ENCODE measurements at regions not wholly inside any gene's neighbourhood (a gene's known extent, or its start where the extent isn't known, plus 50 kb on each side); places are given as distances from the start of the nearest gene placed in this dataset.

- TF ChIP-seq EZH2 (IDR thresholded peaks at IDR 0.05; ENCODE audit: borderline replicate concordance, low read depth, low read length, severe bottlenecking) = no peak
- TF ChIP-seq, protein P1, sequence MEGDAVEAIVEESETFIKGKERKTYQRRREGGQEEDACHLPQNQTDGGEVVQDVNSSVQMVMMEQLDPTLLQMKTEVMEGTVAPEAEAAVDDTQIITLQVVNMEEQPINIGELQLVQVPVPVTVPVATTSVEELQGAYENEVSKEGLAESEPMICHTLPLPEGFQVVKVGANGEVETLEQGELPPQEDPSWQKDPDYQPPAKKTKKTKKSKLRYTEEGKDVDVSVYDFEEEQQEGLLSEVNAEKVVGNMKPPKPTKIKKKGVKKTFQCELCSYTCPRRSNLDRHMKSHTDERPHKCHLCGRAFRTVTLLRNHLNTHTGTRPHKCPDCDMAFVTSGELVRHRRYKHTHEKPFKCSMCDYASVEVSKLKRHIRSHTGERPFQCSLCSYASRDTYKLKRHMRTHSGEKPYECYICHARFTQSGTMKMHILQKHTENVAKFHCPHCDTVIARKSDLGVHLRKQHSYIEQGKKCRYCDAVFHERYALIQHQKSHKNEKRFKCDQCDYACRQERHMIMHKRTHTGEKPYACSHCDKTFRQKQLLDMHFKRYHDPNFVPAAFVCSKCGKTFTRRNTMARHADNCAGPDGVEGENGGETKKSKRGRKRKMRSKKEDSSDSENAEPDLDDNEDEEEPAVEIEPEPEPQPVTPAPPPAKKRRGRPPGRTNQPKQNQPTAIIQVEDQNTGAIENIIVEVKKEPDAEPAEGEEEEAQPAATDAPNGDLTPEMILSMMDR (IDR thresholded peaks at IDR 0.05; ENCODE audit: borderline replicate concordance, extremely low read depth, low read length, poor library complexity, severe bottlenecking) = no peak
- no peak for DNase-seq
These were observed 233.1 kb upstream of the SPRY1 start for GRCh38 chr4:123163501-123163900.

DNA sequence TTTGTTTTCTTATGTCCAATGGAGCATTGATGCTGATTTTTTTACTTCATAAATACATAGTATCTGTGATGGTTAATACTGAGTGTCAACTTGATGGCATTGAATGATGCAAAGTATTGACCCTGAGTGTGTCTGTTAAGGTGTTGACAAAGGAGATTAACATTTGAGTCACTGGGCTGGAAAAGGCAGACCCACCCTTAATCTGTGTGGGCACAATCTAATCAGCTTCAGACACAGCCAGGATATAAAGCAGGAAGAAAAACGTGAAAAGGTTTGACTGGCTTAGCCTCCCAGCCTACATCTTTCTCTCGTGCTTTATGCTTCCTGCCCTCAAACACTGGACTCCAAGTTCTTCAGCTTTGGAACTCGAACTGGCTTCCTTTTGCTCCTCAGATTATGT, 230.6 kb upstream of the SPRY1 start:
- DNase-seq = no peak
- ATAC-seq (ENCODE audit: insufficient read depth, low read depth) = no peak
- no peak overlapping the region for H3K4me2 ChIP-seq (ENCODE audit: insufficient read depth, low read length)

More at GRCh38 chr4:123163501-123163900, 233.1 kb upstream of the SPRY1 start:
- Histone ChIP-seq H3K4me1 (ENCODE audit: insufficient read depth, low read length) (no peaks in the 10 kb centered on the region), H3K4me2 (ENCODE audit: insufficient read depth, low read length) (no peak overlapping the region), H3K27me3 (ENCODE audit: insufficient read depth, low read length, poor library complexity) (no peaks in the 10 kb centered on the region), H3K79me2 (ENCODE audit: insufficient read depth, low read length) (no peaks in the 10 kb centered on the region), H3K4me3 (ENCODE audit: low read depth in 1 of 2, low read length in 2 of 2) (no peak overlapping the region), H2AFZ (ENCODE audit: low read depth, low read length) (no peak overlapping the region), H3K9me3 (ENCODE audit: insufficient read depth, low read length, severe bottlenecking) (no peaks in the 10 kb centered on the region), H3K9ac (ENCODE audit: low read depth, low read length) (no peak overlapping the region), H3K27ac (ENCODE audit: low read length) (no peak overlapping the region), H4K20me1 (ENCODE audit: insufficient read depth, low read length) (no peaks in the 10 kb centered on the region), H3K36me3 (ENCODE audit: insufficient read depth, low read length) (no peaks in the 10 kb centered on the region)
- no peak for ATAC-seq (ENCODE audit: insufficient read depth, low read depth)

DNA sequence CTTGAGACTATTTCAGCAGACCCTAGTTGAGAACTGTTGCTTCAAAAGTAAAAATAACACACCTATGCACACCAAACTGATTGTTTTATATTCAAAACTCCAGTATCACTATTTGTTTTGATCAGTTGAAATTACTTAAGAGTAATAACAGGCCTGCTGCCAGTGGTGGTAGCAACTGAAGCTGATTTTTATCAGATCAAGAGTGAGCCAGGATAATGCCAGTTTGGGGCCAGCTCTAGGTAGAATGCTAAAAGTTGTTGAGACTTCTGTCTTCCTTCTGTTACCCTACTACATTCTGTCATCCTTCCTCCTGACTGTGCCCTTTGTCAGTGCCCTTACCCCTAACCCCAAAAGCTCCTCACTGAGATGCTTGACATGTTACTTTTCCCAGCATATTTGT, 228.7 kb upstream of the SPRY1 start:
- H3K9ac ChIP-seq (ENCODE audit: low read depth, low read length) = no peak overlapping the region
- no peak for TF ChIP-seq EZH2 (IDR thresholded peaks at IDR 0.05; ENCODE audit: borderline replicate concordance, low read depth, low read length, severe bottlenecking)
- TF ChIP-seq, protein P1 (IDR thresholded peaks at IDR 0.05; ENCODE audit: borderline replicate concordance, extremely low read depth, low read length, poor library complexity, severe bottlenecking) = no peak
- ATAC-seq (ENCODE audit: insufficient read depth, low read depth) = no peak
- DNase-seq = no peak
- no peaks in the 10 kb centered on the region for H3K79me2 ChIP-seq (ENCODE audit: insufficient read depth, low read length)
- no peak overlapping the region for H3K4me3 ChIP-seq (ENCODE audit: low read depth in 1 of 2, low read length in 2 of 2)
- H3K27me3 ChIP-seq (ENCODE audit: insufficient read depth, low read length, poor library complexity) = no peaks in the 10 kb centered on the region
- H3K4me2 ChIP-seq (ENCODE audit: insufficient read depth, low read length) = no peak overlapping the region
- no peaks in the 10 kb centered on the region for H4K20me1 ChIP-seq (ENCODE audit: insufficient read depth, low read length)
- no peak overlapping the region for H2AFZ ChIP-seq (ENCODE audit: low read depth, low read length)
- H3K4me1 ChIP-seq (ENCODE audit: insufficient read depth, low read length) = no peaks in the 10 kb centered on the region
- no peaks in the 10 kb centered on the region for H3K9me3 ChIP-seq (ENCODE audit: insufficient read depth, low read length, severe bottlenecking)
- no peaks in the 10 kb centered on the region for H3K36me3 ChIP-seq (ENCODE audit: insufficient read depth, low read length)
- no peak overlapping the region for H3K27ac ChIP-seq (ENCODE audit: low read length)

More for the DNA sequence above, 230.6 kb upstream of the SPRY1 start:
- TF ChIP-seq EZH2 (IDR thresholded peaks at IDR 0.05; ENCODE audit: borderline replicate concordance, low read depth, low read length, severe bottlenecking) = no peak
- TF ChIP-seq, protein P1 (IDR thresholded peaks at IDR 0.05; ENCODE audit: borderline replicate concordance, extremely low read depth, low read length, poor library complexity, severe bottlenecking) = no peak
- H3K9ac ChIP-seq (ENCODE audit: low read depth, low read length) = no peak overlapping the region
- H2AFZ ChIP-seq (ENCODE audit: low read depth, low read length) = no peak overlapping the region
- no peaks in the 10 kb centered on the region for H3K36me3 ChIP-seq (ENCODE audit: insufficient read depth, low read length)
- H3K27me3 ChIP-seq (ENCODE audit: insufficient read depth, low read length, poor library complexity) = no peaks in the 10 kb centered on the region
- no peak overlapping the region for H3K4me3 ChIP-seq (ENCODE audit: low read depth in 1 of 2, low read length in 2 of 2)
- no peak overlapping the region for H3K27ac ChIP-seq (ENCODE audit: low read length)
- no peaks in the 10 kb centered on the region for H3K9me3 ChIP-seq (ENCODE audit: insufficient read depth, low read length, severe bottlenecking)
- H3K79me2 ChIP-seq (ENCODE audit: insufficient read depth, low read length) = no peaks in the 10 kb centered on the region
- H3K4me1 ChIP-seq (ENCODE audit: insufficient read depth, low read length) = no peaks in the 10 kb centered on the region
- H4K20me1 ChIP-seq (ENCODE audit: insufficient read depth, low read length) = no peaks in the 10 kb centered on the region

DNA sequence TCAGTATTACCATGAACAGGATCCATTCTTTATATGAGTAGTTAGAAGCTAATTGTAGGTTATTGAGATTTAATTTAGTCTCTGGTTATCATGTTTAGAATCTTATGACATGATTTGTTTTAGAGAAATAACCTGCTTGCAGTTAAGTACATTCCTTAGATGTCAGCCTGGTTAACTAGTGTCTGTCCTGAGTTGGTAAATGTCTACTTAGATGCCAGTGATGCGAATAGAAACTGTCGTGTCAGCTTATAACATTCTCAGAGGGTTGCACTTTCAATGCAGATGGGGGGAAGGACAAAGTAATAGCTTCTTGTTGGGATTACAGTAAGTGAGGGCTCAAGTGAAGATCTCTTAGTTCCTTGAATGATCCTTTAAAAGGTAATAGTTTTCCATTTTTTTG, 227.8 kb upstream of the SPRY1 start:
- DNase-seq (no peak), ATAC-seq (ENCODE audit: insufficient read depth, low read depth) (no peak)
- Histone ChIP-seq H3K27ac (ENCODE audit: low read length) (no peak overlapping the region), H3K9ac (ENCODE audit: low read depth, low read length) (no peak overlapping the region), H3K79me2 (ENCODE audit: insufficient read depth, low read length) (no peaks in the 10 kb centered on the region), H2AFZ (ENCODE audit: low read depth, low read length) (no peak overlapping the region), H4K20me1 (ENCODE audit: insufficient read depth, low read length) (no peaks in the 10 kb centered on the region), H3K27me3 (ENCODE audit: insufficient read depth, low read length, poor library complexity) (no peaks in the 10 kb centered on the region), H3K4me2 (ENCODE audit: insufficient read depth, low read length) (no peak overlapping the region), H3K4me1 (ENCODE audit: insufficient read depth, low read length) (no peaks in the 10 kb centered on the region), H3K36me3 (ENCODE audit: insufficient read depth, low read length) (no peaks in the 10 kb centered on the region), H3K9me3 (ENCODE audit: insufficient read depth, low read length, severe bottlenecking) (no peaks in the 10 kb centered on the region), H3K4me3 (ENCODE audit: low read depth in 1 of 2, low read length in 2 of 2) (no peak overlapping the region)
- TF ChIP-seq EZH2 (IDR thresholded peaks at IDR 0.05; ENCODE audit: borderline replicate concordance, low read depth, low read length, severe bottlenecking) = no peak
- TF ChIP-seq, protein P1 (IDR thresholded peaks at IDR 0.05; ENCODE audit: borderline replicate concordance, extremely low read depth, low read length, poor library complexity, severe bottlenecking) = no peak
